GM18858 (cell line): ENCODE measurements at regions not wholly inside any gene's neighbourhood (a gene's known extent, or its start where the extent isn't known, plus 50 kb on each side); places are given as distances from the start of the nearest gene placed in this dataset.
"Not testable (repeated sequence)": the region's sequence is repeated elsewhere in the genome, so short reads cannot be mapped to it uniquely, and the experiment has no call there.

Experiments
- ATAC-seq: cut with Tn5 transposase; IDR thresholded peaks from one replicate; pipeline ENCODE4 v1.9.1; 2021; ENCODE audit not compliant: unreplicated experiment

GRCh38 chr2:176947754-176948153 is 264.8 kb upstream of the HNRNPA3 start:
- ATAC-seq = no peak

DNA sequence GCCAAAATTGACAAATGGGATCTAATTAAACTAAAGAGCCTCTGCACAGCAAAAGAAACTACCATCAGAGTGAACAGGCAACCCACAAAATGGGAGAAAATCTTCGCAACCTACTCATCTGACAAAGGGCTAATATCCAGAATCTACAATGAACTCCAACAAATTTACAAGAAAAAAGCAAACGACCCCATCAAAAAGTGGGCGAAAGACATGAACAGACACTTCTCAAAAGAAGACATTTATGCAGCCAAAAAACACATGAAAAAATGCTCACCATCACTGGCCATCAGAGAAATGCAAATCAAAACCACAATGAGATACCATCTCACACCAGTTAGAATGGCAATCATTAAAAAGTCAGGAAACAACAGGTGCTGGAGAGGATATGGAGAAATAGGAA is 261.4 kb upstream of the HNRNPA3 start:
- ATAC-seq = not testable (repeated sequence)

DNA sequence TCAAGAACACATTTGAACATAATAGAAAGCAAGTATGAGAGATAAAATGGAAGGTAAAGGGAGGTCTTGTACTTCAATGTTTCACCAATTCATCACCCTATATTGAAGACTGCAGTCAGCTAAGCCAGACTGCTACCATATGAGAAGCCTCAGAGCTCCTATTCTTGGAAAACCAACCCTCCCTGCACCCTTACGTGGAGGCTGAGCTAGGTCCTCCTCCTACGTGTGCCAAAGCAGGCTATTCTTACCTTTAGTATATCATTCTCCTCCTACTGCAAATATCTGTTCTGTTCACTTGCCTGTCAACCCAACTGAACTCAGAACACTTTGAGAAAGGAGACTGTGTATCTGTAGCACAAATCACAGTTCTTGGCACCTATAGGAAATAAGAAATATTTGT is 255.8 kb upstream of the HNRNPA3 start:
- ATAC-seq = no peak

GRCh38 chr2:176959614-176960013 is 253.0 kb upstream of the HNRNPA3 start:
- no peak for ATAC-seq

DNA sequence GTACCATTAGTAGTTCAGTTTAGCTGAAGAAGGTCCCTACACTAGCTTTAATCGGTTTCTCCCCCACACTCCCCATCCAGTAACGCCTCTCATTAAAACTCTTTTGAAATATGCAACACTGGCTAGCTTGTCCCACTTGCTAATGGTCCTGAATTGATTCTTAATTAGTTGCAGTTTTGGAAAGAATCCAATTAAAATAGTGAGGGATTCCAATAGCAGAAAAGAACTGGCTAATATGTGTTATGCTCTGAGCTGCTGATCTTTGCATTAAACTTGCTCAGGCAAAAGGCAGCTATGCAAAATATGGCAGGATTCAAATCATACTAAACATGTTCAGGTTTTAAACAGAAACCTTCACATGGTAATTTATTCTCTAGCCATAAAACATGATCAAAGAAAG is 252.5 kb upstream of the HNRNPA3 start:
- ATAC-seq = no peak

DNA sequence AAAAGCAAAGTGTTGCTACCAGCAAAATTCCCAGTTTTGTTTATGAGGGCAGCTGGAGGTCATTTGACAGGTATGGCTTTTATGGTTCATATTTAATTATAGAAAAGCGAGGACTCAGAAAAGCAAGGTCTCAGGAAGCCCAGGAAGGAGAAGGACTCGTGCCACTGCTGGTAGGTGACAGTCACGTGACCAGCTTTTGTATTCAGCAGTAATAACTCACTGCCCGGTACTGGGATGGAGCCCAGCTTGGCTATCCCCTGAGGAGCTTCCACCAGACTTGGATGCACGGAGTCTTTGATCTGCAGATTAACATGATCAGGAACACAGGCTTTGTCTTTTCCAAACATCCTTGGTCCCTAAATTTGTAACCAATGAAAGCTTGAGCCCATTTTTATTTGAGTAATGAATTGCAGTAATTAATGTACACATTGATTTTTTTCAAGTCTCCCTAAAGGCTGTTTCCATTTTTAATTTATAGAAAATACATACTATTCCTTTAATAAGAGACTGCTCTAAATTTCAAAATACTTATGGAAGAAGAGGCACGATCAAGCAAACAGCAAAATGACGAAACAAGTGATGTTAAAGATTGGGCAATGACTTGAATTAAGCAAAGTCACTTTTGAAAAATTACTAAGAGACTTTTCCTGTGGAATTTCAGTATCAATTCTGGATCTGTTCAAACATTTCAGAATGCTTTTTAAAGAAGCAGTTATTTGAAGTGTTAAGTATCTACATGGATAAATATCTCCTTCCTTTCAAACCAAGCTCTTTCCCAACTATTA is 251.7 kb upstream of the HNRNPA3 start:
- ATAC-seq = no peak

GRCh38 chr2:176961775-176962619 is 250.6 kb upstream of the HNRNPA3 start:
- no peak for ATAC-seq

- ATAC-seq = no peak
These were observed 248.9 kb upstream of the HNRNPA3 start for GRCh38 chr2:176963568-176964287.

DNA sequence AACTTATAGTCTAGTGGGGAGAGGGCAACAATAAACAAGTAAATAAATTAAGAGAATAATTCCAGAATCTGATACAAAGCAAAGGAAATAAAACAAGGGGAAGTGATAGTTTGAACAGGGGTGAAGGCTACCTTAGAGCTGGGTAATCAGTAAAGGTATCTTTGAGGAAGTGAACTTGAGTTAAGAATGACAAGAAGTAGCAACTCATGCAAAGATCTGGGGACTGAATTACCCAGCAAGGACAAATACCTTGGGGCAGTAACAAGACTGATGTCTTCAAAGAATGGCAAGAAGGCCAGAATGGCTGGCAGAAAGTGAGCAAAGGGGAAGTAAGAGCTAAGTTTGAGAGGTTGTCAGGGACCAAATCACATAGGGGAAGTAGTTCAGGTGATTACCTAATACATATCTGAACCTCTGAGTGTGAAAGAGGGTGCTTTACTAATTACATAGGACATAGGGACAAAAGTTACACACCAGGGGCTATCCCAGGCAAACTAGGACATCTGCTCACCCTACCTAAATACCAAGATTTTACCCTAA is 244.6 kb upstream of the HNRNPA3 start:
- ATAC-seq = no peak

GRCh38 chr2:176969642-176970359 is 242.8 kb upstream of the HNRNPA3 start:
- ATAC-seq = no peak

GRCh38 chr2:176976736-176977685 is 235.6 kb upstream of the HNRNPA3 start:
- ATAC-seq = no peak

- no peak for ATAC-seq
These were observed 233.7 kb upstream of the HNRNPA3 start for GRCh38 chr2:176978921-176979320.

GRCh38 chr2:176979981-176980710 is 232.4 kb upstream of the HNRNPA3 start:
- ATAC-seq = no peak

GRCh38 chr2:176984987-176985386 is 227.6 kb upstream of the HNRNPA3 start:
- ATAC-seq = no peak

DNA sequence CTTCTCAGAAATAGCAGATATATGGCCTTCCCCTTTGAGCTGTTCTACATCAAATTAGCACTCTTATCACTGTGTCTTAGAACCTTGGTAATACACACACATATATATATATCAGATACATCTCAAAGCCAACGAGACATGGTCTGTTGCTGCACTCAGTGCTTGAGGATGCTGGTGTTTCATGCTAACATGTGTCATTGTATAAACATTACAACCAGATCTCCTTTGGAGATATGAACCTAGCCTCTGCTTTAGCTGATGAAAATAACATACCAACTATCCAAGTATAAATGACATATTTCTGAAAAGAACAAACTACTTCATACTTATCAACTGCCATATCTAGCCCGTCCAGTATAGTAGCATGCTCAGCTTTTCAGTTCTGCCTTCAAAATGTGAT is 226.7 kb upstream of the HNRNPA3 start:
- ATAC-seq = no peak

GRCh38 chr2:176986487-176986886 is 226.1 kb upstream of the HNRNPA3 start:
- ATAC-seq = no peak

- no peak for ATAC-seq
These were observed 221.2 kb upstream of the HNRNPA3 start for GRCh38 chr2:176991411-176991810.

DNA sequence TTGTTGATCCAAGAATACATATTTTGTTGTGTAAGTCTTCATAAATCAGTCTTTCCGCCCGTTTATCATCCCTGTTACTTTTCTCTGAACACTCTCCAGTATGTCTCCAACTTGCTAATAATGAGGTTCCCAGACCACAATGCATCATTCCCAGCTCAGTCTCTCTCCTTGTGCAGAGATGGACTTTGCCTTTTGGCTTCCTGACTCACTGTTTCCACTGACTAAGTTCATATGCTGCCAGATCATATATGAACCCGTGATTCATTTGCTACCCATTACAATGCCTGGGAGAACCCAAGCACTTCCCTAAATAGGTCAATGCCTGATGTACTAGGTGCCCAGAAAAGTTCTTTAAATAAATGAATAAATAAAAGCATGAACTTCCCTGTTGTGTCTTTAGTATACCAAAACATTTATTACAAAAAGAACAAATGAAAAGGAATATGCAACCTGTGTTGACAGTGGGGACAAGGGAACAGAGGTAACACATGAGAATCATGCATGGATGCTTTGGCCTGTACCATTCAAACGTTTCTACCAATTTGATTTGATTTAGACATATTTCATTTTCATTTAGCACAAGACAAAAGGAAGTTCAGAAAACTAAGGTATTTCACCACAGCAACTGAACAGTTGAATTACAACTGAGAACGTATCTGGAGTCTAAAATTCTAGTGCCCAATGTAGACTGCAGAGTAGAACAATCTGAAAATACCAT is 215.4 kb upstream of the HNRNPA3 start:
- peak; percentile 60 for ATAC-seq
